Left hindlimb (tissue), 1 donor: ENCODE measurements at regions not wholly inside any gene's neighbourhood (a gene's known extent, or its start where the extent isn't known, plus 50 kb on each side); places are given as distances from the start of the nearest gene placed in this dataset.
A peak's percentile ranks its signal among the peaks of the same experiment; 100 is the strongest.
"Not testable (repeated sequence)": the region's sequence is repeated elsewhere in the genome, so short reads cannot be mapped to it uniquely, and the experiment has no call there.

ENCODE experiments used
- DNase-seq: peaks from one replicate; pipeline ENCODE4 v3.0.0-alpha.2; 2018

DNA sequence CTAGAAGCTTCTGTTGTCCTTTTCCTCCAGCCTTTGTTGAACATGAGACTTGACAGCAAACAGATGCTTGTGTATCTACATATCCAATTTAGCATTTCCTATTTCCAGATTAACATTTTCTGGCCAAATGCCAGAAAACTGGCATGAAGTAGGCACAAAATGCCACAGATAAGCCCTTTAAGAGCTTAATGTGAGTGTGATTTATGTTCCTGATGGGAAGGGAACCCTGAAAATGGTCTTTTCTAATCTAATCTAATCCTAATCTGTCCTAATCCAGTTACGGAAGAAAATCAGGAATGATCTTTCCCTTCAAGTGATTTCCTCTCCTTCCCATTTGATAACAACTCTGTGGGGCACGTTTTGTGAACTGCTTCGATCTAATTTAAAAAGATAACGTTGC, 133.0 kb upstream of the C1QTNF7 start:
- no peak for DNase-seq

DNA sequence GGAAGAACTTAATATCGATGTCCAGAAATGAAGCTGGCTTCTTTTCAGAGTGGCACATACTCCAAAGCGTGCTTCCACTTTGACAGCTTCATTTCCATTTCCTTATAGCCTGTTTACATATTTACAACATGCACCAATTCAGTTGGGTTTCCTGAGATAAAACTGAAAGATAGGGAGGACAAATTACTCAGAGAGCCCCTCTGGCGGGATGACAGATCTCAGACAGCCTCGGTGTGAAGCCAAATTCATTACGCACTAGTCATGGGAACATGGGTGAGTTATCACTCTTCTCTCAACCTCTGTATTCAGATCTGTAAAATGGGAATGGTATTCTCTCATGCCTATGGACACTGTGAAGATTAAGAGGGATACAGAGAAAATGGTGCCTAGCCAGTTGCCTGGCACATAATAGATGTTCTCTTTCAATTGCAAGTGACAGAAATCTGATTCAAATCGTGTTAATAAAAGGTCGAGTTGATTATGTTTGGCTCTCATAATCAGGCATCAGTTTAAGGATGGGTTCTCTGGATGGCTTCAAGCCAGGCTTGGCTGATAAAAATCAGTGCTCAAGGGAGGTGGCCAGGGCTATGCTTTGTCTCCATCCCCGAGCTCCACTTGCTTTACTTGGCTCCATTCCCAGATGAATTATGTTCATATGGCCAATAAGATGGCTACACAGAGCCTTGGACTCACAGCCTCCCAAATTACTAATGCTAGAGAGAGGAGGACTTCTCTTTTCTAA, 132.2 kb upstream of the C1QTNF7 start:
- DNase-seq: no peak

GRCh38 chr4:15297344-15297743, 130.5 kb upstream of the C1QTNF7 start:
- DNase-seq: no peak

DNA sequence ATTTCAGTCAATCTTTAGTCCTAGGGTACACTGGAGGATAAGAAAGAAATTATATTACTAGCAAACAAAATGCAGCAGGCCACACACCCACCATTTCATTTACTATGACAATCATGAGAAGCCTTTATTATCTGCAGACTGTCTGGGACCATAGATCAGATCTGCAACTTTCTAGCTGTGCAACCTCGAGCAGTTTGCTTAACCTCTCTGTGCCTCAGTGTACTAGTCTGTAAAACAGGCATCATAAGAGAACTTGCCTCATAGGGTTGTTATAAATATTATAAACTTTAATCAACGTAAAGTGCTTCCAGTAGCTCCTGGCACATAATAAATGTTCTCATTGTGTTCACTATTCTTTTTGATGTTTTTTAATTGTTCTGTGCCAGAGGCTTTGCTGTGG, 128.2 kb upstream of the C1QTNF7 start:
- DNase-seq: no peak

GRCh38 chr4:15303052-15303641, 124.7 kb upstream of the C1QTNF7 start:
- no peak for DNase-seq

- no peak for DNase-seq
Observed at GRCh38 chr4:15314974-15315373, 112.9 kb upstream of the C1QTNF7 start.

- DNase-seq: no peak
Observed at GRCh38 chr4:15317246-15317645, 110.6 kb upstream of the C1QTNF7 start.

- no peak for DNase-seq
Observed at GRCh38 chr4:15318621-15319348, 109.0 kb upstream of the C1QTNF7 start.

- no peak for DNase-seq
Observed at GRCh38 chr4:15320121-15320678, 107.6 kb upstream of the C1QTNF7 start.

- no peak for DNase-seq
Observed at GRCh38 chr4:15322006-15322405, 105.8 kb upstream of the C1QTNF7 start.

DNA sequence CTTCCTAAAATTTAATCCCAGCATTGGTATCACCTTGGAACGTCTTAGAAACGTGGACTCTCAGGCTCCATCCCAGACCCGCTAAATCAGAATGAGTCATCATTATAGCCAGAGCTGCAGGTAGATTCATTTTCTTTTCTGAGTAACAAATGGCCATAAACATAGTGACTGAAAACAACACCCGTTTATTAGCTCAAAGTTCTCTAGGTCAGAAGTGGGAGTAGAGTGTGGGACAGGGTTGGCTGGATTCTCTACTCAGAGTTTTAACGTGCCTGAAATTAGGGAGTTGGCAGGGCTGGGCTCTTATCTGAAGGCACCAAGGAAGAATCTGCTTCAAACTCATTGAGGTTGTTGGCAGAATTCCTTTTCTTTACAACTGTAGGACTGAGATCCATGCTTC, 101.8 kb upstream of the C1QTNF7 start:
- DNase-seq: no peak

DNA sequence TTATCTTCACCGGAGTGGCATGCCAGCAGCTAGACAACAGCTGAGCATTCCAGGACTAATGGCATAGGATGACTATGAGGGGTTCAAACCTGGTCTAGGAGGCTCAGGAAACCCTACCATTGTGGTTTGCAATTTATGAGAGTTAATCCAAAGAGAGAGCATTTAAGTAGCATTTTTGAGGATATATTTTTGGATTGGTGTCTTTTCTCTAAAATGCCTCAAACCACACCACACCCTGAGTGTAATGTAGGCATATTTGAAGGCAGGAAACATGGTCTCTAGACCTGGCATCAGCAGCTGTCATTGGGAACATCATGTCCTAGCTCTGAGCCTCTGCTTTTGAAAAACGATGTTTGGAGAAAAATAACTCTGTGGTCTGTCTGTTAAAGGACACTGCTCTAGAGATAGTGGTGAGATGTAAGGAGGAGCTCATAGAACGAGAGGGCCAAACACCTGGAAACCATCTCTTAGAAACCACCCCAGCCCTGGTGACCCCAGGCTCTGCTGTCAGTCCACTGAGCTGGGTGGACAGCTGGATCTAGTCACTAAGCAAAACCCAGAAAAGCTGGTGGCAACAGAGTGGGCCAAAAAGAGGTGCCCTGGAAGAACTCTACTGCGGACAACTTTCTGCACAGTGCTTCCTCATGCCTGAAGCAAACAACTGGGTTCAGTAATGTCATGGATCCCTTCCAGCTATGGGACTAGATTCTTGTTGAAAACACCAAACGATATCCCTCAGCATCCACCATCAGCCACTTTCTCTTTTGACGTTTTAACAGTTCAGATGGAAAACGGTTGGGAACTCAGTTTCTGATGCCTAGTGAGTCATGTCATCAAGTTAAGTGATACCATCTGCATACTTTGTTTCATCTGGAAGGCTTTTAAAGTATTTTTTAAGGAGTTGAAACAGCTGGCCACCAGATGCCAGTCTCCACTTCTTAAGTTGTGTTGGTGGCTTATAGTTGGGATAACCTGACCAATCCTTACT, 100.2 kb upstream of the C1QTNF7 start:
- no peak for DNase-seq

DNA sequence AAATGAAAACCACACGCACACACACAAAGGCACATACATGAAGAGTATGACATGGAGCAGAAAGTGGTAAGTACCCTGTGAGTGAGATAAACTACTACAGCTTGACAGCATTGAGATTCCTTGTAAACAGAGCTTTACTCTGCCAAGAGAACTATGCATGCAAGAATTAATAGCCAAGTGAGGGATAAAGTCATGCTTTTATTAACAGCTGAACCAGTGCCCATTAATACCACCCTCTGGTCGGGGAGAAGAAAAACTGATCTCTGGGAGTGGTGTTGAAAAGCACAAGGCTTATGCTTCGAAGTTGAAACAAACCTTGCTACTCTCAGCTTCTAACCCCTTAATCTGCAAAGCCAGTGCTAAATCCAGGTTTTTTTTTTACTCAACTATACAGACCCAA, 95.9 kb upstream of the C1QTNF7 start:
- DNase-seq: no peak

DNA sequence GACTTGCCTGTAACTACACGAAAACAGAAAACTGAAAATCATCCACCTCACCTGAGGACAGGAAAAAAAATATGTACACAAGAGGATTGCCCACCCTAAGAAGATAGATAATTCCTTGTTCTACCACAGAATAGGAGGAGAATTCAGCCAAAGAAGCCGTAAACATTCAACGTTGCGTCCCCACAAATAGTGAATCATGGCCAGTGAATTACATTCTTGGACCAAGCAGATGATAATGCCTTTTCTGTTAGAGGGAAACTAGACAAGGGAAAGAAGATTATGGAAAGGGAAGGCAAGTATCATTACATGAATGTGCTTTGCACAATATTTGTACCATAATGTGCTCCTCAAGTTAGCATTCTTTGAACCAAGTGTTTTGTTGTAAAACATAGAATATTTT, 95.5 kb upstream of the C1QTNF7 start:
- DNase-seq: no peak

DNA sequence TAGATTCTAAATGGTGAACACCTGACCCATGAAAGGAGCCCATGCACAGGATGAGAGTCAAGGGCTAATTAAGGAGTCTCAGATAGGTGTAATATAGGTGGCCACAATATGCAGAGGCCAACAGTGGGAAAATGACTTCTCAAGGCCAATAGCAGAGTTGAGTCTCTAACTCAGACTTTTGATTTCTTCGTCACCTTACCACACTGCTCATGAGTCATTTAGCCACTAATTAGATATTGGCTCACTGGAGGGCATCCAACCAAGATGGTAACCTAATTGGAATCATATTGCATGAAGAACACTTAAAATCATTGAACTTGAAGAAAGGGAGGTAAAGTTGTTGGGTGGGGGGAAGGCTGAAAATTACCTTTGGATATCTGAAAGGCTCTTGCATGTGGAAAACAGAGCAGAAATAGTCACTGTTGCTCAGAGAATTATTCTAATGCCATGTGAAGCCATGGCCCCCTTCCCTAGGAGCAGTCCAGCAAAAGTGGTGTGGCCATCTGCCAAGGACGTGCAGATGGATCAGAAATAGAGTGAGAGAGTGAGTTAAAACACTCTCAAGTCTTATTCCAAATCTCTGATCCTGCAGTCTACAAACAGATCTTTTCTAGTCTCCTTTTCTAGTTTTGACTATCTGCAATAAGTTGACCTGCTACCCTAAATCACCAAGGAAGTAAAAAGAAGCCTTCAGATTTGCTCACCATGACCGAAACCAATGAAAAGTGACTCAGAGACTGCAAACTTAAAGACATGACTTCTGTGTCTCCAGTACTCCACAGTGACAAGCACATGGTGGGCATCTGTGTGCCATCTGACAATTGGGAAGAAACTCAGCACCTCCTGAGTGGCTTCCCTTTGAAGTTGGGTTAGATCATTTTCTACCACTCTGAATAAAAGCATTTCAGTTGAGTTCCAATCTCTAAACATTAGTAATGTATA, 93.9 kb upstream of the C1QTNF7 start:
- DNase-seq: peak; percentile 38

- DNase-seq: no peak
Observed at GRCh38 chr4:15336410-15337167, 91.2 kb upstream of the C1QTNF7 start.

GRCh38 chr4:15337168-15337657, 90.6 kb upstream of the C1QTNF7 start:
- not testable (repeated sequence) for DNase-seq

GRCh38 chr4:15339737-15340136, 88.1 kb upstream of the C1QTNF7 start:
- DNase-seq: no peak

DNA sequence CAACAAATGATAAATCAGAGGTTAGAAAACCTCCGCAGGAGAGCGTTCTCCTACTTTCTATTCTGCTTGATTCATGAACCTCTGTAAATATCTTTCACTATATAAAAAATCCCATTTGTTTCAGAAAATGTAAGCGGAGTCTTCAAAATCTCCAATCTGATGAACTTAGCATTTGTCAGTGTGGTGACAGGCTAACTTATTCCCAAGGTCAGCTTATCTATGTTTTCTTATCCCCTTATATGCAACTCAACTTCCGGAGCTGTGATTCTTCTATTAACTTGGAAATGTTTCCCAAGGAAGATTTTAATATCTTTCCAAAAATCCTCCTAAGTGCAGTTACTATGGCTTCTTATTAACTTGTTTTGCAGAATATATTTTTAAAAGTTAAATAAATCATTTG, 87.5 kb upstream of the C1QTNF7 start:
- DNase-seq: no peak
